ENCODE measurements at regions not wholly inside any gene's neighbourhood (a gene's known extent, or its start where the extent isn't known, plus 50 kb on each side); places are given as distances from the start of the nearest gene placed in this dataset.

DNA sequence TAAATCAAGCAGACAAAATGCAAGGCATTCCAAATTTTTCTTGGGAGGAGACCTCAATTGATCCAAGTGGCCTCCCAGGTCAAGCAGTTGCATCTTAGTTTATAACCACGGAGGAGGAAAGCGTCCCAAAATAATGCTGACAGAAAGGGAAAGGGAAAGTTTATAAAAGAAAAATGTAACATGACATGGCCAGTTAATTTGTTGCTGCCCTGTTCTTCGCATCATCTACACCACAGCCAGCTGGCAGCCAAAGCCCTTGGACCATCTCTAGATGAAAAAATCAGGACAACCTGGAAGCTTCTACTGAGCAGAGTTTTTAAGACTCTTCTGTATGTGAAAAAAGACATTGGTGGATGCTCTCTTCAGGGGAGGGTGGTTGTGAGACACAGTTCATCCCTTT lies 128.8 kb upstream of the FBXL7 start:
- no peak overlapping the region for H3K4me2 ChIP-seq (ENCODE audit: control insufficient read depth, insufficient read depth)
- H3K9me3 ChIP-seq (replicated peaks; ENCODE audit: control insufficient read depth, insufficient read depth, low read length): no peaks in the 10 kb centered on the region
- no peaks in the 10 kb centered on the region for H3K36me3 ChIP-seq (ENCODE audit: control insufficient read depth in 2 of 2, insufficient read depth in 2 of 2, low read length in 1 of 2)
- H3K27ac ChIP-seq (ENCODE audit: control insufficient read depth, insufficient read depth): no peak overlapping the region
- DNase-seq (ENCODE audit: low read depth, low spot score) (no peak), ATAC-seq (no peak), FAIRE-seq (no peak)
- no peaks in the 10 kb centered on the region for H3K4me1 ChIP-seq (ENCODE audit: control insufficient read depth, insufficient read depth, low read length)
- H3K79me2 ChIP-seq (ENCODE audit: control insufficient read depth, insufficient read depth, low read length): no peaks in the 10 kb centered on the region
- H4K20me1 ChIP-seq (ENCODE audit: control insufficient read depth, insufficient read depth): no peaks in the 10 kb centered on the region
- in situ Hi-C loops (cut with MboI): no loop called here
- no peak for TF ChIP-seq KDM1A (IDR thresholded peaks at IDR 0.05; ENCODE audit: borderline replicate concordance)
- TF ChIP-seq SMAD5 (IDR thresholded peaks at IDR 0.05; ENCODE audit: low read depth): no peak
- TF ChIP-seq, protein P1, sequence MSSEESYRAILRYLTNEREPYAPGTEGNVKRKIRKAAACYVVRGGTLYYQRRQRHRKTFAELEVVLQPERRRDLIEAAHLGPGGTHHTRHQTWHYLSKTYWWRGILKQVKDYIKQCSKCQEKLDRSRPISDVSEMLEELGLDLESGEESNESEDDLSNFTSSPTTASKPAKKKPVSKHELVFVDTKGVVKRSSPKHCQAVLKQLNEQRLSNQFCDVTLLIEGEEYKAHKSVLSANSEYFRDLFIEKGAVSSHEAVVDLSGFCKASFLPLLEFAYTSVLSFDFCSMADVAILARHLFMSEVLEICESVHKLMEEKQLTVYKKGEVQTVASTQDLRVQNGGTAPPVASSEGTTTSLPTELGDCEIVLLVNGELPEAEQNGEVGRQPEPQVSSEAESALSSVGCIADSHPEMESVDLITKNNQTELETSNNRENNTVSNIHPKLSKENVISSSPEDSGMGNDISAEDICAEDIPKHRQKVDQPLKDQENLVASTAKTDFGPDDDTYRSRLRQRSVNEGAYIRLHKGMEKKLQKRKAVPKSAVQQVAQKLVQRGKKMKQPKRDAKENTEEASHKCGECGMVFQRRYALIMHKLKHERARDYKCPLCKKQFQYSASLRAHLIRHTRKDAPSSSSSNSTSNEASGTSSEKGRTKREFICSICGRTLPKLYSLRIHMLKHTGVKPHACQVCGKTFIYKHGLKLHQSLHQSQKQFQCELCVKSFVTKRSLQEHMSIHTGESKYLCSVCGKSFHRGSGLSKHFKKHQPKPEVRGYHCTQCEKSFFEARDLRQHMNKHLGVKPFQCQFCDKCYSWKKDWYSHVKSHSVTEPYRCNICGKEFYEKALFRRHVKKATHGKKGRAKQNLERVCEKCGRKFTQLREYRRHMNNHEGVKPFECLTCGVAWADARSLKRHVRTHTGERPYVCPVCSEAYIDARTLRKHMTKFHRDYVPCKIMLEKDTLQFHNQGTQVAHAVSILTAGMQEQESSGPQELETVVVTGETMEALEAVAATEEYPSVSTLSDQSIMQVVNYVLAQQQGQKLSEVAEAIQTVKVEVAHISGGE (CRISPR knock-in tag; IDR thresholded peaks at IDR 0.05): no peak
- TF ChIP-seq LARP7 (IDR thresholded peaks at IDR 0.05): no peak
- ChIA-PET CTCF (no interaction called here), POLR2A (no interaction called here), RAD21 (ENCODE audit: unreplicated experiment) (no interaction called here), SMC1A (ENCODE audit: uncharacterized antibody, unreplicated experiment) (no interaction called here)
- H3K4me3 ChIP-seq: no peak overlapping the region
- WGBS (ENCODE audit: insufficient coverage, insufficient replicate concordance, low lambda C conversion rate, missing lambda C conversion rate): 35% methylated on average over 3 of the region's 3 CpGs
- H2AFZ ChIP-seq (ENCODE audit: control insufficient read depth, low read depth, low read length): no peak overlapping the region
- no TSS peak for BruUV-seq (replicated peaks)
- H3K9ac ChIP-seq (ENCODE audit: control insufficient read depth, insufficient read depth, low read length): no peak overlapping the region
- intact Hi-C loops (cut with micrococcal nuclease; ENCODE audit: unreplicated experiment): no loop called here
- H3K27me3 ChIP-seq (replicated peaks in 1 of 2; ENCODE audit: control insufficient read depth in 2 of 2, insufficient read depth in 2 of 2, low read length in 1 of 2): no peaks in the 10 kb centered on the region

- Histone ChIP-seq H2AFZ (ENCODE audit: control insufficient read depth, low read depth, low read length) (no peak overlapping the region), H3K27me3 (replicated peaks in 1 of 2; ENCODE audit: control insufficient read depth in 2 of 2, insufficient read depth in 2 of 2, low read length in 1 of 2) (no peaks in the 10 kb centered on the region), H4K20me1 (ENCODE audit: control insufficient read depth, insufficient read depth) (no peaks in the 10 kb centered on the region), H3K4me3 (no peak overlapping the region), H3K4me1 (ENCODE audit: control insufficient read depth, insufficient read depth, low read length) (no peaks in the 10 kb centered on the region), H3K27ac (ENCODE audit: control insufficient read depth, insufficient read depth) (no peak overlapping the region), H3K9me3 (replicated peaks; ENCODE audit: control insufficient read depth, insufficient read depth, low read length) (no peaks in the 10 kb centered on the region), H3K9ac (ENCODE audit: control insufficient read depth, insufficient read depth, low read length) (no peak overlapping the region), H3K36me3 (ENCODE audit: control insufficient read depth in 2 of 2, insufficient read depth in 2 of 2, low read length in 1 of 2) (no peaks in the 10 kb centered on the region), H3K79me2 (ENCODE audit: control insufficient read depth, insufficient read depth, low read length) (no peaks in the 10 kb centered on the region), H3K4me2 (ENCODE audit: control insufficient read depth, insufficient read depth) (no peak overlapping the region)
- SMC1A ChIA-PET (ENCODE audit: uncharacterized antibody, unreplicated experiment): no interaction called here
- CTCF ChIA-PET: interaction anchor here (1.1 kb wide), 1 partner anchor 259 kb away, joined by 3 read pairs; no protein-coding TSS in a partner anchor
- POLR2A ChIA-PET: no interaction called here
- no peak for FAIRE-seq
- ATAC-seq: no peak
- no TSS peak for BruUV-seq (replicated peaks)
- intact Hi-C loops (cut with micrococcal nuclease; ENCODE audit: unreplicated experiment): no loop called here
- in situ Hi-C loops (cut with MboI): no loop called here
- DNase-seq (ENCODE audit: low read depth, low spot score): no peak
- whole genome bisulfite sequencing (ENCODE audit: insufficient coverage, insufficient replicate concordance, low lambda C conversion rate, missing lambda C conversion rate): 0% methylated on average over 2 of the region's 2 CpGs
- RAD21 ChIA-PET (ENCODE audit: unreplicated experiment): no interaction called here
- TF ChIP-seq MYC (IDR thresholded peaks at IDR 0.05; ENCODE audit: insufficient read depth, insufficient read length, insufficient replicate concordance, low read length, severe bottlenecking) (no peak), ZNF384 (IDR thresholded peaks at IDR 0.05; ENCODE audit: borderline replicate concordance, low read depth, low read length) (no peak), MTA3 (IDR thresholded peaks at IDR 0.05; ENCODE audit: borderline replicate concordance, low read length) (no peak), RELB (IDR thresholded peaks at IDR 0.05; ENCODE audit: low read depth) (no peak), ZNF592 (IDR thresholded peaks at IDR 0.05) (no peak), RBBP5 (conservative IDR thresholded peaks at IDR 0.05) (no peak)
Observed at GRCh38 chr5:15368835-15369234, 131.1 kb upstream of the FBXL7 start.
